Right kidney (tissue), 1 donor: ENCODE measurements at regions not wholly inside any gene's neighbourhood (a gene's known extent, or its start where the extent isn't known, plus 50 kb on each side); places are given as distances from the start of the nearest gene placed in this dataset.

Experiments
- DNase-seq: peaks from one replicate; pipeline ENCODE4 v3.0.0-alpha.2; 2016

- no peak for DNase-seq
Measured at GRCh38 chr15:25563596-25563995, 124.8 kb upstream of the UBE3A start.

- DNase-seq = no peak
Measured at GRCh38 chr15:25557926-25558325, 119.1 kb upstream of the UBE3A start.

GRCh38 chr15:25556136-25556535, 117.3 kb upstream of the UBE3A start:
- DNase-seq = no peak

GRCh38 chr15:25554640-25555039, 115.8 kb upstream of the UBE3A start:
- DNase-seq = no peak

GRCh38 chr15:25548600-25548999, 109.8 kb upstream of the UBE3A start:
- no peak for DNase-seq

- DNase-seq = no peak
Measured at GRCh38 chr15:25545889-25546288, 107.1 kb upstream of the UBE3A start.

- no peak for DNase-seq
Measured at GRCh38 chr15:25545017-25545416, 106.2 kb upstream of the UBE3A start.

- no peak for DNase-seq
Measured at GRCh38 chr15:25544076-25544475, 105.3 kb upstream of the UBE3A start.

GRCh38 chr15:25543196-25543595, 104.4 kb upstream of the UBE3A start:
- DNase-seq = no peak

GRCh38 chr15:25541228-25541627, 102.4 kb upstream of the UBE3A start:
- no peak for DNase-seq

GRCh38 chr15:25536801-25537611, 98.2 kb upstream of the UBE3A start:
- DNase-seq = no peak

GRCh38 chr15:25535866-25536265, 97.0 kb upstream of the UBE3A start:
- DNase-seq = no peak

- no peak for DNase-seq
Measured at GRCh38 chr15:25534293-25534692, 95.5 kb upstream of the UBE3A start.

- DNase-seq = no peak
Measured at GRCh38 chr15:25532269-25533140, 93.7 kb upstream of the UBE3A start.

- no peak for DNase-seq
Measured at GRCh38 chr15:25529774-25530173, 91.0 kb upstream of the UBE3A start.

- no peak for DNase-seq
Measured at GRCh38 chr15:25527118-25527517, 88.3 kb upstream of the UBE3A start.

- DNase-seq = no peak
Measured at GRCh38 chr15:25525741-25526140, 86.9 kb upstream of the UBE3A start.

GRCh38 chr15:25515633-25516032, 76.8 kb upstream of the UBE3A start:
- DNase-seq = no peak

- DNase-seq = no peak
Measured at GRCh38 chr15:25514522-25514921, 75.7 kb upstream of the UBE3A start.

GRCh38 chr15:25512957-25513356, 74.1 kb upstream of the UBE3A start:
- no peak for DNase-seq

GRCh38 chr15:25510146-25510545, 71.3 kb upstream of the UBE3A start:
- no peak for DNase-seq

GRCh38 chr15:25509703-25510102, 70.9 kb upstream of the UBE3A start:
- DNase-seq = no peak

GRCh38 chr15:25508369-25509002, 69.7 kb upstream of the UBE3A start:
- peak; percentile 20 for DNase-seq
